CD14-positive monocyte (primary cell): ENCODE measurements at regions not wholly inside any gene's neighbourhood (a gene's known extent, or its start where the extent isn't known, plus 50 kb on each side); places are given as distances from the start of the nearest gene placed in this dataset.

Experiments used
- DNase-seq, 3 donors: peaks; one replicate each; pipeline ENCODE4 v3.0.0-alpha.2; 2011 to 2022
- H2AFZ ChIP-seq: 2 replicates; pipeline ENCODE4 v1.6.0; 2012; ENCODE audit warnings: mild to moderate bottlenecking, low read depth, low read length, inconsistent platforms; ENCODE audit not compliant: insufficient read depth, poor library complexity, severe bottlenecking
- H3K27ac ChIP-seq, 2 donors: 1 replicate in 1 of 2; 2 replicates in 1 of 2; pipeline ENCODE4 v1.5.1; 2012 to 2013; ENCODE audit warnings: low read length in 2 of 2, control low read depth in 1 of 2, inconsistent platforms in 1 of 2, low read depth in 1 of 2, mild to moderate bottlenecking in 1 of 2
- H3K27me3 ChIP-seq, 2 donors: one replicate each; pipeline versions ENCODE4 v1.6.0 to v1.6.1; 2011 to 2013; ENCODE audit warnings: low read length in 2 of 2; ENCODE audit not compliant: control insufficient read depth in 2 of 2, insufficient read depth in 2 of 2
- H3K36me3 ChIP-seq, 2 donors: replicated peaks in 1 of 2; 1 replicate in 1 of 2; 2 replicates in 1 of 2; pipeline versions ENCODE4 v1.5.1 to v1.6.1; 2012 to 2013; ENCODE audit warnings: low read length in 2 of 2, control low read depth in 1 of 2, inconsistent platforms in 1 of 2, mild to moderate bottlenecking in 1 of 2; ENCODE audit not compliant: insufficient read depth in 2 of 2, control insufficient read depth in 1 of 2
- H3K4me1 ChIP-seq, 2 donors: 1 replicate in 1 of 2; 2 replicates in 1 of 2; pipeline versions ENCODE4 v1.5.1 to v1.6.1; 2012 to 2013; ENCODE audit warnings: low read length in 2 of 2, control low read depth in 1 of 2, inconsistent platforms in 1 of 2, mild to moderate bottlenecking in 1 of 2, moderate library complexity in 1 of 2; ENCODE audit not compliant: insufficient read depth in 2 of 2, control insufficient read depth in 1 of 2
- H3K4me2 ChIP-seq: replicated peaks from 2 replicates; pipeline ENCODE3; 2012; ENCODE audit warnings: low read length, moderate library complexity, mild to moderate bottlenecking; ENCODE audit not compliant: poor library complexity, severe bottlenecking; ENCODE audit errors: extremely low read depth
- H3K4me3 ChIP-seq, 3 experiments: fragments of 200-600 bp in 1 of 3; sonication (generic) in 1 of 3; replicated peaks in 1 of 3; 1 replicate in 2 of 3; 2 replicates in 1 of 3; pipeline ENCODE4 v1.5.1; 2011 to 2013; ENCODE audit warnings: low read length in 3 of 3, mild to moderate bottlenecking in 3 of 3, control low read depth in 2 of 3, low read depth in 2 of 3, inconsistent platforms in 1 of 3, moderate library complexity in 1 of 3
- H3K79me2 ChIP-seq: 2 replicates; pipeline ENCODE4 v1.6.0; 2012; ENCODE audit warnings: mild to moderate bottlenecking, control low read depth, inconsistent platforms, low read length, moderate library complexity; ENCODE audit not compliant: insufficient read depth
- H3K9ac ChIP-seq: 2 replicates; pipeline ENCODE4 v1.6.0; 2017; ENCODE audit warnings: low read length, mild to moderate bottlenecking; ENCODE audit not compliant: insufficient read depth, poor library complexity, severe bottlenecking
- H3K9me3 ChIP-seq, 2 donors: replicated peaks in 1 of 2; 1 replicate in 1 of 2; 2 replicates in 1 of 2; pipeline versions ENCODE4 v1.5.1 to v1.6.1; 2012 to 2013; ENCODE audit warnings: low read length in 2 of 2, control low read depth in 1 of 2; ENCODE audit not compliant: control insufficient read depth in 1 of 2, insufficient read depth in 1 of 2
- H4K20me1 ChIP-seq: 2 replicates; pipeline ENCODE4 v1.6.0; 2012; ENCODE audit warnings: mild to moderate bottlenecking, low read length, control low read depth, moderate library complexity; ENCODE audit not compliant: insufficient read depth
- H3K27ac Mint-ChIP-seq, 7 donors: one replicate each; pipeline ENCODE4 v1.8.0; 2020; ENCODE audit warnings: mild to moderate bottlenecking in 7 of 7, mixed read lengths in 7 of 7, moderate library complexity in 6 of 7, inconsistent platforms in 2 of 7
- H3K27me3 Mint-ChIP-seq, 3 donors: one replicate each; pipeline ENCODE4 v1.8.0; 2021 to 2022; ENCODE audit warnings: low read depth in 3 of 3, mild to moderate bottlenecking in 3 of 3, mixed read lengths in 3 of 3, moderate library complexity in 3 of 3, inconsistent platforms in 1 of 3
- H3K36me3 Mint-ChIP-seq, 2 donors: one replicate each; pipeline ENCODE4 v1.8.0; 2020; ENCODE audit warnings: mixed read lengths in 2 of 2, inconsistent platforms in 1 of 2, mild to moderate bottlenecking in 1 of 2
- H3K4me1 Mint-ChIP-seq: one replicate; pipeline ENCODE4 v1.8.0; 2020; ENCODE audit warnings: mild to moderate bottlenecking, mixed read lengths
- H3K4me3 Mint-ChIP-seq, 2 donors: one replicate each; pipeline ENCODE4 v1.8.0; 2020; ENCODE audit warnings: mild to moderate bottlenecking in 2 of 2, mixed read lengths in 2 of 2, moderate library complexity in 1 of 2
- H3K9me3 Mint-ChIP-seq, 7 donors: one replicate each; pipeline ENCODE4 v1.8.0; 2020 to 2022; ENCODE audit warnings: mixed read lengths in 7 of 7, mild to moderate bottlenecking in 6 of 7, moderate library complexity in 6 of 7, inconsistent platforms in 2 of 7
- WGBS: methylation state at CpG from one replicate; pipeline ENCODE4 v1.1.5; 2013; ENCODE audit warnings: missing lambda C conversion rate; ENCODE audit not compliant: insufficient coverage; 5-methylcytosine and 5-hydroxymethylcytosine counted together
- intact Hi-C, 2 donors: fragments of 100-400 bp; cut with micrococcal nuclease; formaldehyde crosslinking; loops; one replicate each; pipeline versions ENCODE4 v1.15.0 to v1.15.1; 2023
- TF ChIP-seq, protein P1 (sequence below): fragments of 200-600 bp; IDR thresholded peaks from one replicate; pipeline ENCODE4 v1.8.0; 2022; ENCODE audit warnings: antibody characterized with exemption, mild to moderate bottlenecking

DNA sequence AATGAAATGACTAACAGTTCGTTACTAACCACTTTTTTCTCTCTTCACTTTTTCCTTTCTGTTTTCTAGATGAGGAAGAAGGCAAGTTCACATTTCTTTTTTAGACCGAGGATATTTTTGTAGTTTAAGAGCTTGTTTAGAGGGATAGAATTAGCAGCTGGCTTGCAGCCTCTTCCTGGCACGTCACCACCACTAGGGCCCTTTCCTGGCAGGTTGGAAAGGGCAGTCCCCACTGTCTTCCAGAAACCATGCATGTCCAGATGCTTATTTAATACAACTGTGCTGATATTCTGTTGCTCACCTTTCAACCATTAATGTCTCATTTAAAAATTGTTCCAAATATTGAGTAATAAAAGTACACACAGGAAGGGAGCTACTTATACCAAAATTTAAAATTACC, 209.5 kb upstream of the PACRGL start:
- peaks cover 0 to 1% (median 0%) of the 10 kb centered on the region in 3 donors for H3K27me3 Mint-ChIP-seq
- WGBS: no CpG with 5 or more reads among the region's 3 CpGs
- H2AFZ ChIP-seq: no peak overlapping the region
- H3K4me1 Mint-ChIP-seq: no peaks in the 10 kb centered on the region
- H3K36me3 Mint-ChIP-seq: no peaks in the 10 kb centered on the region
- H3K79me2 ChIP-seq: no peaks in the 10 kb centered on the region
- no peaks in the 10 kb centered on the region for H3K4me1 ChIP-seq
- H3K36me3 ChIP-seq: no peaks in the 10 kb centered on the region
- H3K9ac ChIP-seq: no peak overlapping the region
- H3K4me2 ChIP-seq: no peak overlapping the region
- no peak for DNase-seq
- intact Hi-C loops: no loop called here
- H3K27me3 ChIP-seq: no peaks in the 10 kb centered on the region
- H3K9me3 ChIP-seq: no peaks in the 10 kb centered on the region
- H4K20me1 ChIP-seq: no peaks in the 10 kb centered on the region
- H3K9me3 Mint-ChIP-seq: no peaks in the 10 kb centered on the region
- no peak overlapping the region for H3K4me3 ChIP-seq
- no peak overlapping the region for H3K27ac Mint-ChIP-seq
- H3K27ac ChIP-seq: no peak overlapping the region
- H3K4me3 Mint-ChIP-seq: no peak overlapping the region
- TF ChIP-seq, protein P1, sequence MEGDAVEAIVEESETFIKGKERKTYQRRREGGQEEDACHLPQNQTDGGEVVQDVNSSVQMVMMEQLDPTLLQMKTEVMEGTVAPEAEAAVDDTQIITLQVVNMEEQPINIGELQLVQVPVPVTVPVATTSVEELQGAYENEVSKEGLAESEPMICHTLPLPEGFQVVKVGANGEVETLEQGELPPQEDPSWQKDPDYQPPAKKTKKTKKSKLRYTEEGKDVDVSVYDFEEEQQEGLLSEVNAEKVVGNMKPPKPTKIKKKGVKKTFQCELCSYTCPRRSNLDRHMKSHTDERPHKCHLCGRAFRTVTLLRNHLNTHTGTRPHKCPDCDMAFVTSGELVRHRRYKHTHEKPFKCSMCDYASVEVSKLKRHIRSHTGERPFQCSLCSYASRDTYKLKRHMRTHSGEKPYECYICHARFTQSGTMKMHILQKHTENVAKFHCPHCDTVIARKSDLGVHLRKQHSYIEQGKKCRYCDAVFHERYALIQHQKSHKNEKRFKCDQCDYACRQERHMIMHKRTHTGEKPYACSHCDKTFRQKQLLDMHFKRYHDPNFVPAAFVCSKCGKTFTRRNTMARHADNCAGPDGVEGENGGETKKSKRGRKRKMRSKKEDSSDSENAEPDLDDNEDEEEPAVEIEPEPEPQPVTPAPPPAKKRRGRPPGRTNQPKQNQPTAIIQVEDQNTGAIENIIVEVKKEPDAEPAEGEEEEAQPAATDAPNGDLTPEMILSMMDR: no peak

DNA sequence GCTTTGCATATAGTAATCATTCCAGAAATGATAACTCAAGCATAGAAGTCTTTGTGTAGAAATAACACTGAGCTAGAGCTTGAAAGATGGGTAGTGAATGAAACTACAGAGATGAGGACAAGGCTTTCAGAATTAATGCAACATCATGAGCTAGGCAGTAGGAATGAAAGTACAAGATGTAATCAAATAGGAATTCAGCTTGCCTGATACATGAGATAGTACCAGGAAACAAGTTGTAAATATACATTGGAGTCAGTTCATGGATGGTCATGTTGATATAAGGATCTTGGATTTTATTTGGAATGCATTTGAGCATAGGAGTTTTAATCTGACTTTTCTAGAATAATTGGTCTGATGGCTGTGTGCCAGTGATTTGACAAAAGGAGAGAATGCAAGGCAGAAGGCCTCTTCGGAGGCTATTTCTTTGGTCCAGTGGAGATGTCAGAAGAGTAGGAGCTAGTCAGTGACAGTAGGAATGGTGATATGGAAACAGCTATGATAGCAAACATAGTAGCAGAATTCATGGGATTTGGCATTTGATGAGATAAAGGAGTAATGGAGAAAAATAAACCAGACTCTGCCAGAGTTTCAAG, 206.4 kb upstream of the PACRGL start:
- H3K27ac Mint-ChIP-seq: no peak overlapping the region
- Histone ChIP-seq H3K27ac (no peak overlapping the region), H4K20me1 (no peaks in the 10 kb centered on the region), H3K79me2 (no peaks in the 10 kb centered on the region), H2AFZ (no peak overlapping the region), H3K36me3 (no peaks in the 10 kb centered on the region), H3K9ac (no peak overlapping the region), H3K27me3 (no peaks in the 10 kb centered on the region), H3K4me1 (no peaks in the 10 kb centered on the region), H3K4me2 (no peak overlapping the region), H3K9me3 (no peaks in the 10 kb centered on the region), H3K4me3 (no peak overlapping the region)
- TF ChIP-seq, protein P1: no peak
- H3K36me3 Mint-ChIP-seq: no peaks in the 10 kb centered on the region
- no peak for DNase-seq
- no peak overlapping the region for H3K4me3 Mint-ChIP-seq
- no peaks in the 10 kb centered on the region for H3K9me3 Mint-ChIP-seq
- H3K4me1 Mint-ChIP-seq: no peaks in the 10 kb centered on the region
- 88% methylated on average over 1 of the region's 1 CpG for WGBS
- peaks cover 0 to 1% (median 0%) of the 10 kb centered on the region in 3 donors for H3K27me3 Mint-ChIP-seq
- intact Hi-C loops: no loop called here
